Caco-2 (cell line): ENCODE measurements at regions not wholly inside any gene's neighbourhood (a gene's known extent, or its start where the extent isn't known, plus 50 kb on each side); places are given as distances from the start of the nearest gene placed in this dataset.
A peak's percentile ranks its signal among the peaks of the same experiment; 100 is the strongest.

Experiments
- BruUV-seq: library from RNA; stranded (reverse); fragments of 400-500 nt; replicated peaks from 2 replicates; lab custom pipeline; 2021; lab: Mats Ljungman, UMichigan
- CTCF ChIA-PET: fragments of 300-600 bp; sonication (Branson Sonifier 250); formaldehyde crosslinking; loops from one replicate; lab custom pipeline; 2022; ENCODE audit warnings: antibody characterized with exemption; lab: Charles Lee
- POLR2A ChIA-PET: fragments of 300-600 bp; sonication (Branson Sonifier 250); formaldehyde crosslinking; loops from one replicate; lab custom pipeline; 2022; ENCODE audit warnings: antibody characterized with exemption; lab: Charles Lee
- DNase-seq, 2 experiments: peaks; one replicate each; pipeline versions ENCODE4 v3.0.0 to v3.0.0-alpha.2; 2020 to 2022
- H3K27me3 ChIP-seq: replicated peaks from 2 replicates; pipeline ENCODE4 v1.6.0; 2011; ENCODE audit warnings: low read length; ENCODE audit not compliant: control insufficient read depth, insufficient read depth
- H3K36me3 ChIP-seq: 2 replicates; pipeline ENCODE4 v1.5.1; 2011; ENCODE audit warnings: low read length; ENCODE audit not compliant: control insufficient read depth, insufficient read depth
- H3K4me1 ChIP-seq: fragments of 250-450 bp; sonication (Bioruptor Pico); 2 replicates; pipeline ENCODE4 v1.5.1; 2020; ENCODE audit warnings: mild to moderate bottlenecking
- H3K4me3 ChIP-seq: 2 replicates; pipeline ENCODE4 v1.5.1; 2011; ENCODE audit warnings: low read depth, mild to moderate bottlenecking, control low read depth, low read length
- H3K9me3 ChIP-seq: fragments of 250-450 bp; sonication (Bioruptor Pico); 2 replicates; pipeline ENCODE4 v1.5.1; 2020; ENCODE audit warnings: mild to moderate bottlenecking, moderate library complexity
- H3K27ac Mint-ChIP-seq: one replicate; pipeline ENCODE4 v1.8.0; 2022; ENCODE audit warnings: mixed read lengths; ENCODE audit not compliant: unreplicated experiment
- H3K27me3 Mint-ChIP-seq: one replicate; pipeline ENCODE4 v1.8.0; 2022; ENCODE audit warnings: mixed read lengths; ENCODE audit not compliant: insufficient read depth, unreplicated experiment
- H3K36me3 Mint-ChIP-seq: one replicate; pipeline ENCODE4 v1.8.0; 2022; ENCODE audit warnings: mild to moderate bottlenecking, mixed read lengths; ENCODE audit not compliant: insufficient read depth, unreplicated experiment
- H3K4me1 Mint-ChIP-seq: one replicate; pipeline ENCODE4 v1.8.0; 2022; ENCODE audit warnings: low read depth, mixed read lengths; ENCODE audit not compliant: unreplicated experiment
- H3K4me3 Mint-ChIP-seq: one replicate; pipeline ENCODE4 v1.8.0; 2022; ENCODE audit warnings: mild to moderate bottlenecking, moderate library complexity, mixed read lengths; ENCODE audit not compliant: unreplicated experiment
- H3K9me3 Mint-ChIP-seq: one replicate; pipeline ENCODE4 v1.8.0; 2022; ENCODE audit warnings: mixed read lengths; ENCODE audit not compliant: unreplicated experiment
- intact Hi-C: fragments of 100-400 bp; cut with micrococcal nuclease; formaldehyde crosslinking; loops from one replicate; pipeline ENCODE4 v1.10.0; 2022; ENCODE audit not compliant: unreplicated experiment
- TF ChIP-seq, protein P1 (sequence below), 2 experiments: fragments of 200-600 bp in 1 of 2; IDR thresholded peaks; 1 replicate in 1 of 2; 2 replicates in 1 of 2; pipeline versions ENCODE4 v1.5.1 to v1.8.0; 2011 to 2022; ENCODE audit warnings: antibody characterized with exemption in 1 of 2, control low read depth in 1 of 2, inconsistent platforms in 1 of 2, low read depth in 1 of 2, low read length in 1 of 2, mild to moderate bottlenecking in 1 of 2, moderate library complexity in 1 of 2; ENCODE audit not compliant: insufficient read depth in 1 of 2, severe bottlenecking in 1 of 2, unreplicated experiment in 1 of 2

DNA sequence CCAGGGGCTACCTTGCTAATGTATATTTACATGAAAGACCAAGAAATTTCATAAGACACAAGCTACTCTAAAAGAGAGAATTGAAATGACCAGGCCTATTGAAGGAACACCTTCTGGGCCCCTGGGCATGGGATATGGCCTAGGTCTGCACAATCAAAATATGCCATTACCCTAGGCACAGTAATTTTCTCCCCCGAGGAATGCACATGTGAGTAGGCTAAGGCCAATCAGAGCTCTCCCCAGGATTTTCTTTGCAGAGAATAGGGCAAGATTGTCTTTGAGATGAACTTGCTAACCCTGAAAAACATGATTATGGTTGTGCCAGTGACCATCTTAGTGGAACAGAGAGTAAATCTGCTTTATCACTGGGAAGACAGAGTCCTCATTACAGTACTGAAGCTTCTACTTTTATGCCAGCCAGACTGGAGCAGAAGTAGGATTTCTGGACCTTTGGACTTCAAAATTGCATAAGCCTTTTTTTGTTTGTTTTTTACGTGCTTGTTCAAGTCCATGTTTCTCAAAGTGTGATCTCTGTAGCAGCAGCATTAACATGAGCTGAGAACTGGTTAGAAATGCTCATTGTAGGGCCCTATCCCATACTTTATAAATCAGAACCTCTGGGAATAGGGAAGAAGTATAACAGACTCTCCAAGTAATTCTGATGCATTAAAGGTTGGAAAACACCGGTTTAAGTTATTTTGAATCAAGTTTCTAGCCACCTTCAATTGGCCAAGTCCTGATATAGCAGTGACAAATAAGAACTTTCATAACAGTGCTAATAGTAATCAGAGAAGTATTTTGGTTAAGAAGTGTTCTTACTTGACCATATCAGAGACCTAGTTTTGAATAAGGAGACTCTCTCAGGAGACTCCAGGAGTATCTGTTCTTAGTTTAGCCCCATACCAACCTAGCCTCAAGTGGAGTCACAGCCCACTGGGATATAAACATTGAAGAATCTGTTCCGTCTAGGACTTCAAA, 112.9 kb downstream of the LMO3 start:
- Mint-ChIP-seq H3K4me3 (no peak overlapping the region), H3K27me3 (peaks cover 3% of the 10 kb centered on the region), H3K9me3 (no peaks in the 10 kb centered on the region), H3K27ac (no peak overlapping the region), H3K36me3 (no peaks in the 10 kb centered on the region), H3K4me1 (no peaks in the 10 kb centered on the region)
- Histone ChIP-seq H3K27me3 (no peaks in the 10 kb centered on the region), H3K4me1 (peaks cover 8% of the 10 kb centered on the region; the same call in 1 of the 2 replicates), H3K4me3 (no peak overlapping the region), H3K36me3 (no peaks in the 10 kb centered on the region), H3K9me3 (no peaks in the 10 kb centered on the region)
- TF ChIP-seq, protein P1, sequence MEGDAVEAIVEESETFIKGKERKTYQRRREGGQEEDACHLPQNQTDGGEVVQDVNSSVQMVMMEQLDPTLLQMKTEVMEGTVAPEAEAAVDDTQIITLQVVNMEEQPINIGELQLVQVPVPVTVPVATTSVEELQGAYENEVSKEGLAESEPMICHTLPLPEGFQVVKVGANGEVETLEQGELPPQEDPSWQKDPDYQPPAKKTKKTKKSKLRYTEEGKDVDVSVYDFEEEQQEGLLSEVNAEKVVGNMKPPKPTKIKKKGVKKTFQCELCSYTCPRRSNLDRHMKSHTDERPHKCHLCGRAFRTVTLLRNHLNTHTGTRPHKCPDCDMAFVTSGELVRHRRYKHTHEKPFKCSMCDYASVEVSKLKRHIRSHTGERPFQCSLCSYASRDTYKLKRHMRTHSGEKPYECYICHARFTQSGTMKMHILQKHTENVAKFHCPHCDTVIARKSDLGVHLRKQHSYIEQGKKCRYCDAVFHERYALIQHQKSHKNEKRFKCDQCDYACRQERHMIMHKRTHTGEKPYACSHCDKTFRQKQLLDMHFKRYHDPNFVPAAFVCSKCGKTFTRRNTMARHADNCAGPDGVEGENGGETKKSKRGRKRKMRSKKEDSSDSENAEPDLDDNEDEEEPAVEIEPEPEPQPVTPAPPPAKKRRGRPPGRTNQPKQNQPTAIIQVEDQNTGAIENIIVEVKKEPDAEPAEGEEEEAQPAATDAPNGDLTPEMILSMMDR (IDR thresholded peaks at IDR 0.05; ENCODE audit: insufficient read depth in 1 of 2, low read depth in 1 of 2, low read length in 1 of 2, severe bottlenecking in 1 of 2, unreplicated experiment in 1 of 2), result no peak
- peak in 1 of 2 experiments; percentile 34 for DNase-seq
- CTCF ChIA-PET, result interaction anchor here (2.0 kb wide), 1 partner anchor 107 kb away, joined by 8 read pairs; no protein-coding TSS in a partner anchor
- no TSS peak for BruUV-seq
- intact Hi-C loops, result no loop called here
- POLR2A ChIA-PET, result no interaction called here

DNA sequence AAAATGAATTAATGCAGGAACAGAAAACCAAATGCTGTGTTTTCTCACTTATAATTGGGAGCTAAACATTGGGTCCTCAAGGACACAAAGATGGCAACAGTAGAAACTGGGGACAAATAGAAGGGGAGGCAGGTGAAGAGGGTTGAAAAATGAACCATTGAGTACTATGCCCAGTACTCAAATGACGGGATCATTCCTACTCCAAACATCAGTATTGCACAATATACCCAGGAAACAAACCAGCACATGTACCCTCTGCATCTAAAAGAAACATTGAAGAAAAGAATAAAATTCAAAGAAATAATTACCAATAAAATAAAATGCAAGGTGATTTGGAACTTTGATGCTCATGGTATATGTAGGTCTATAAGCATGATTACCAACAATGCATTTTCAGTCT, 110.8 kb downstream of the LMO3 start:
- Histone ChIP-seq H3K9me3 (no peaks in the 10 kb centered on the region), H3K4me1 (peaks cover 8% of the 10 kb centered on the region; the same call in 1 of the 2 replicates), H3K27me3 (no peaks in the 10 kb centered on the region), H3K36me3 (no peaks in the 10 kb centered on the region), H3K4me3 (no peak overlapping the region)
- intact Hi-C loops, result no loop called here
- TF ChIP-seq, protein P1 (IDR thresholded peaks at IDR 0.05; ENCODE audit: insufficient read depth in 1 of 2, low read depth in 1 of 2, low read length in 1 of 2, severe bottlenecking in 1 of 2, unreplicated experiment in 1 of 2), result no peak
- H3K9me3 Mint-ChIP-seq, result no peaks in the 10 kb centered on the region
- BruUV-seq, result no TSS peak
- no peak for DNase-seq
- H3K27ac Mint-ChIP-seq, result no peak overlapping the region
- POLR2A ChIA-PET, result no interaction called here
- no peak overlapping the region for H3K4me3 Mint-ChIP-seq
- CTCF ChIA-PET, result no interaction called here
- H3K4me1 Mint-ChIP-seq, result no peaks in the 10 kb centered on the region
- peaks cover 3% of the 10 kb centered on the region for H3K27me3 Mint-ChIP-seq
- no peaks in the 10 kb centered on the region for H3K36me3 Mint-ChIP-seq
